ENCODE measurements at regions not wholly inside any gene's neighbourhood (a gene's known extent, or its start where the extent isn't known, plus 50 kb on each side); places are given as distances from the start of the nearest gene placed in this dataset.
"Not testable (repeated sequence)": the region's sequence is repeated elsewhere in the genome, so short reads cannot be mapped to it uniquely, and the experiment has no call there.

GRCh38 chr5:42989190-42989589, 50.9 kb downstream of the ANXA2R start:
- DNase-seq = no peak

- DNase-seq = no peak
Measured at GRCh38 chr5:42988568-42988967, 51.6 kb downstream of the ANXA2R start.

- no peak for DNase-seq
Measured at GRCh38 chr5:42985129-42986037, 54.7 kb downstream of the ANXA2R start.

GRCh38 chr5:42984307-42984706, 55.8 kb downstream of the ANXA2R start:
- no peak for DNase-seq

- no peak for DNase-seq
Measured at GRCh38 chr5:42982107-42982622, 58.0 kb downstream of the ANXA2R start.

- not testable (repeated sequence) for DNase-seq
Measured at GRCh38 chr5:42981417-42982106, 58.6 kb downstream of the ANXA2R start.

- not testable (repeated sequence) for DNase-seq
Measured at GRCh38 chr5:42981015-42981414, 59.1 kb downstream of the ANXA2R start.

GRCh38 chr5:42980391-42980790, 59.7 kb downstream of the ANXA2R start:
- DNase-seq = not testable (repeated sequence)

- DNase-seq = not testable (repeated sequence)
Measured at GRCh38 chr5:42979242-42979641, 60.9 kb downstream of the ANXA2R start.

GRCh38 chr5:42974536-42974935, 65.6 kb downstream of the ANXA2R start:
- no peak for DNase-seq

GRCh38 chr5:42970636-42971559, 69.2 kb downstream of the ANXA2R start:
- no peak for DNase-seq

- DNase-seq = no peak
Measured at GRCh38 chr5:42965934-42966333, 74.2 kb downstream of the ANXA2R start.

GRCh38 chr5:42963412-42963811, 76.7 kb downstream of the ANXA2R start:
- no peak for DNase-seq

- DNase-seq = no peak
Measured at GRCh38 chr5:42962124-42962523, 78.0 kb downstream of the ANXA2R start.

- DNase-seq = no peak
Measured at GRCh38 chr5:42960506-42960905, 79.6 kb downstream of the ANXA2R start.

GRCh38 chr5:42956551-42956950, 83.6 kb downstream of the ANXA2R start:
- DNase-seq = no peak

GRCh38 chr5:42953041-42953440, 87.1 kb downstream of the ANXA2R start:
- DNase-seq = no peak

GRCh38 chr5:42952578-42952974, 87.5 kb downstream of the ANXA2R start:
- DNase-seq = no peak

GRCh38 chr5:42951293-42951840, 88.8 kb downstream of the ANXA2R start:
- no peak for DNase-seq

- peak in 1 of 2 donors; percentile 49 for DNase-seq
Measured at GRCh38 chr5:42950456-42951292, 89.4 kb downstream of the ANXA2R start.

GRCh38 chr5:42950116-42950455, 90.0 kb downstream of the ANXA2R start:
- no peak for DNase-seq
